ENCODE measurements at regions not wholly inside any gene's neighbourhood (a gene's known extent, or its start where the extent isn't known, plus 50 kb on each side); places are given as distances from the start of the nearest gene placed in this dataset.

GRCh38 chr10:94268652-94269051, 94.1 kb downstream of the NOC3L start:
- no peak for DNase-seq (ENCODE audit: low spot score)
- ATAC-seq, result no peak
- POLR2A ChIA-PET, result no interaction called here
- Histone ChIP-seq H3K79me2 (ENCODE audit: insufficient read depth, low read length) (no peaks in the 10 kb centered on the region), H3K27me3 (ENCODE audit: control insufficient read depth in 1 of 2, insufficient read depth in 2 of 2, low read length in 2 of 2) (no peaks in the 10 kb centered on the region), H3K36me3 (replicated peaks in 1 of 2; ENCODE audit: control insufficient read depth in 1 of 2, insufficient read depth in 2 of 2, low read length in 2 of 2) (no peaks in the 10 kb centered on the region), H3K4me1 (ENCODE audit: insufficient read depth, low read length) (peaks cover 34% of the 10 kb centered on the region), H3K4me2 (ENCODE audit: low read depth, low read length) (no peak overlapping the region), H3K27ac (ENCODE audit: extremely low read length, insufficient read depth, low read length) (no peak overlapping the region), H3K9ac (ENCODE audit: insufficient read depth, low read depth, low read length) (no peak overlapping the region), H4K20me1 (ENCODE audit: insufficient read depth, low read length) (no peaks in the 10 kb centered on the region), H3K4me3 (replicated peaks in 1 of 3; ENCODE audit: insufficient read depth in 1 of 3, low read depth in 2 of 3, low read length in 3 of 3) (no peak overlapping the region), H2AFZ (ENCODE audit: low read length) (no peak overlapping the region), H3K9me3 (ENCODE audit: low read length) (peaks cover 5% of the 10 kb centered on the region; the same call in 1 of the 2 replicates)
- 71% methylated on average over 6 of the region's 6 CpGs for WGBS (ENCODE audit: low lambda C conversion rate)
- in situ Hi-C loops (cut with HindIII; ENCODE audit: extremely low pct_ligation_motif_present, low pct_unique_long_range_greater_than_20kb) (no loop called here), intact Hi-C loops (cut with micrococcal nuclease; ENCODE audit: unreplicated experiment) (no loop called here)
- FAIRE-seq, result no peak
- TF ChIP-seq GABPB1 (CRISPR knock-in tag; IDR thresholded peaks at IDR 0.05) (no peak), FIP1L1 (IDR thresholded peaks at IDR 0.05; ENCODE audit: borderline replicate concordance, insufficient read depth, low read depth, low read length) (no peak), SNRNP70 (IDR thresholded peaks at IDR 0.05; ENCODE audit: low read depth, low read length) (no peak), KDM1A (CRISPR knock-in tag; IDR thresholded peaks at IDR 0.05) (no peak), ZNF207 (IDR thresholded peaks at IDR 0.05; ENCODE audit: borderline replicate concordance) (no peak), RFX5 (IDR thresholded peaks at IDR 0.05; ENCODE audit: low read depth, low read length) (no peak), ZNF639 (CRISPR knock-in tag; conservative IDR thresholded peaks at IDR 0.05) (no peak), MIER2 (CRISPR knock-in tag; IDR thresholded peaks at IDR 0.05) (no peak), ZNF496 (CRISPR knock-in tag; IDR thresholded peaks at IDR 0.05; ENCODE audit: insufficient replicate concordance) (no peak), SRSF4 (IDR thresholded peaks at IDR 0.05; ENCODE audit: low read depth, low read length, poor library complexity, severe bottlenecking) (no peak)
- TF ChIP-seq, protein P1, sequence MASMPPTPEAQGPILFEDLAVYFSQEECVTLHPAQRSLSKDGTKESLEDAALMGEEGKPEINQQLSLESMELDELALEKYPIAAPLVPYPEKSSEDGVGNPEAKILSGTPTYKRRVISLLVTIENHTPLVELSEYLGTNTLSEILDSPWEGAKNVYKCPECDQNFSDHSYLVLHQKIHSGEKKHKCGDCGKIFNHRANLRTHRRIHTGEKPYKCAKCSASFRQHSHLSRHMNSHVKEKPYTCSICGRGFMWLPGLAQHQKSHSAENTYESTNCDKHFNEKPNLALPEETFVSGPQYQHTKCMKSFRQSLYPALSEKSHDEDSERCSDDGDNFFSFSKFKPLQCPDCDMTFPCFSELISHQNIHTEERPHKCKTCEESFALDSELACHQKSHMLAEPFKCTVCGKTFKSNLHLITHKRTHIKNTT (CRISPR knock-in tag; IDR thresholded peaks at IDR 0.05), result no peak
- TF ChIP-seq, protein P2, sequence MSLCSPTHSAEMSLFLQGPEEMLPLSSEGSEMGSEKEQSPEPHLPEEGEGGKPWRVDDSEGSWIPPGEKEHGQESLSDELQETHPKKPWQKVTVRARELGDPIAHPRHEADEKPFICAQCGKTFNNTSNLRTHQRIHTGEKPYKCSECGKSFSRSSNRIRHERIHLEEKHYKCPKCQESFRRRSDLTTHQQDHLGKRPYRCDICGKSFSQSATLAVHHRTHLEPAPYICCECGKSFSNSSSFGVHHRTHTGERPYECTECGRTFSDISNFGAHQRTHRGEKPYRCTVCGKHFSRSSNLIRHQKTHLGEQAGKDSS (CRISPR knock-in tag; IDR thresholded peaks at IDR 0.05; ENCODE audit: borderline replicate concordance, low read depth), result no peak
- TF ChIP-seq, protein P3, sequence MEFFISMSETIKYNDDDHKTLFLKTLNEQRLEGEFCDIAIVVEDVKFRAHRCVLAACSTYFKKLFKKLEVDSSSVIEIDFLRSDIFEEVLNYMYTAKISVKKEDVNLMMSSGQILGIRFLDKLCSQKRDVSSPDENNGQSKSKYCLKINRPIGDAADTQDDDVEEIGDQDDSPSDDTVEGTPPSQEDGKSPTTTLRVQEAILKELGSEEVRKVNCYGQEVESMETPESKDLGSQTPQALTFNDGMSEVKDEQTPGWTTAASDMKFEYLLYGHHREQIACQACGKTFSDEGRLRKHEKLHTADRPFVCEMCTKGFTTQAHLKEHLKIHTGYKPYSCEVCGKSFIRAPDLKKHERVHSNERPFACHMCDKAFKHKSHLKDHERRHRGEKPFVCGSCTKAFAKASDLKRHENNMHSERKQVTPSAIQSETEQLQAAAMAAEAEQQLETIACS (CRISPR knock-in tag; IDR thresholded peaks at IDR 0.05), result no peak
- CTCF ChIA-PET (ENCODE audit: low intra/inter-chr PET ratio, low total read pairs), result no interaction called here
- no TSS peak for BruUV-seq (replicated peaks)
